ENCODE measurements at regions not wholly inside any gene's neighbourhood (a gene's known extent, or its start where the extent isn't known, plus 50 kb on each side); places are given as distances from the start of the nearest gene placed in this dataset.

DNA sequence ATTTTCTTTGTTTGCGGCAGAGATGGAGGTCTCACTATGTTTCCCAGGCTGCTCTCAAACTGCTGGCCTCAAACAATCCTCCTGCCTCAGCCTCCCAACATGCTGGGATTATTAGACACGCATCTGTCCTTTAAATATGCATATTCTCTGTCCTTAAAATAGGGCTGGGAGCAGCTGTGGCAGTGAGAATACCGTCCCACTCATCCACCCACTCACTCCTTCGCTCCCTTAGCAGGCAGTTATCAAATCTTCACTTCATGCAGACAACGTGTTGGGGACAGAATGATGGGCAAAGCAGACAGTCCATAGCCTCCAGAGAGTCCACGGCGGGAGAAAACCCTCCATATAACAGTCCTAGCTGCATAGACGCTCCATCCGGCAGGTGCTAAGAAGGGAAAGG, 179.4 kb downstream of the ZBTB18 start:
- Histone ChIP-seq H3K9me3 (ENCODE audit: control insufficient read depth, insufficient read depth, low read length) (no peaks in the 10 kb centered on the region), H3K4me1 (ENCODE audit: control insufficient read depth, low read length) (no peaks in the 10 kb centered on the region), H3F3A (ENCODE audit: control insufficient read depth, insufficient read depth) (no peaks in the 10 kb centered on the region), H4K20me1 (ENCODE audit: control insufficient read depth, insufficient read depth, low read depth, low read length) (no peaks in the 10 kb centered on the region), H3K4me2 (ENCODE audit: low read length) (no peak overlapping the region), H3K79me2 (ENCODE audit: control insufficient read depth, low read length) (no peaks in the 10 kb centered on the region), H3K27ac (ENCODE audit: low read depth, low read length) (no peak overlapping the region), H3K9me2 (replicated peaks; ENCODE audit: control insufficient read depth, low read length) (no peaks in the 10 kb centered on the region), H3K4me3 (ENCODE audit: low read length) (no peak overlapping the region), H3K27me3 (ENCODE audit: control insufficient read depth, low read length) (no peaks in the 10 kb centered on the region), H3K36me3 (ENCODE audit: control insufficient read depth, low read length) (no peaks in the 10 kb centered on the region)
- TF ChIP-seq EZH2phosphoT487 (IDR thresholded peaks at IDR 0.05; ENCODE audit: borderline replicate concordance, low read length): no peak
- TF ChIP-seq, protein P1, sequence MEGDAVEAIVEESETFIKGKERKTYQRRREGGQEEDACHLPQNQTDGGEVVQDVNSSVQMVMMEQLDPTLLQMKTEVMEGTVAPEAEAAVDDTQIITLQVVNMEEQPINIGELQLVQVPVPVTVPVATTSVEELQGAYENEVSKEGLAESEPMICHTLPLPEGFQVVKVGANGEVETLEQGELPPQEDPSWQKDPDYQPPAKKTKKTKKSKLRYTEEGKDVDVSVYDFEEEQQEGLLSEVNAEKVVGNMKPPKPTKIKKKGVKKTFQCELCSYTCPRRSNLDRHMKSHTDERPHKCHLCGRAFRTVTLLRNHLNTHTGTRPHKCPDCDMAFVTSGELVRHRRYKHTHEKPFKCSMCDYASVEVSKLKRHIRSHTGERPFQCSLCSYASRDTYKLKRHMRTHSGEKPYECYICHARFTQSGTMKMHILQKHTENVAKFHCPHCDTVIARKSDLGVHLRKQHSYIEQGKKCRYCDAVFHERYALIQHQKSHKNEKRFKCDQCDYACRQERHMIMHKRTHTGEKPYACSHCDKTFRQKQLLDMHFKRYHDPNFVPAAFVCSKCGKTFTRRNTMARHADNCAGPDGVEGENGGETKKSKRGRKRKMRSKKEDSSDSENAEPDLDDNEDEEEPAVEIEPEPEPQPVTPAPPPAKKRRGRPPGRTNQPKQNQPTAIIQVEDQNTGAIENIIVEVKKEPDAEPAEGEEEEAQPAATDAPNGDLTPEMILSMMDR (IDR thresholded peaks at IDR 0.05; ENCODE audit: low read depth, low read length, poor library complexity, severe bottlenecking): no peak

DNA sequence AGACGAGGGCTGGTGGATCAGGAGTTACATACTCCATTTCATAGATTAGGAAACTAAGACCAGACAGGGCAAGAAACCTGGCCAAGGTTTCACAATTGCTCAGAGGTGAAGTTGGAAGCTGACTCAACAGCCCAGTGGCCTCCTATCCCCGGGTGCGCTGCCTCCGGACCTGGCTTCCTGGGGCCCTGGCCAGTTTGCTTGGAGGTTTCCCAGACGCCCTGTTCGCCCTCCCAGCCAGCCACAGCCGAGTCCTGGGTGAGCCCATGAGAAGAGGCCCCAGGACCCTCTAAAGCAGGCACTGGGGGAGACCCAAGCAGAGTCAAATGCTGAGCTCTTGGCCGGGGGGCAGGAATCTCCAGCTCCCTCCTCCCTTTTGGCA, 180.1 kb downstream of the ZBTB18 start:
- Histone ChIP-seq H3K9me3 (ENCODE audit: control insufficient read depth, insufficient read depth, low read length) (no peaks in the 10 kb centered on the region), H4K20me1 (ENCODE audit: control insufficient read depth, insufficient read depth, low read depth, low read length) (no peaks in the 10 kb centered on the region), H3K4me3 (ENCODE audit: low read length) (no peak overlapping the region), H3K9me2 (replicated peaks; ENCODE audit: control insufficient read depth, low read length) (no peaks in the 10 kb centered on the region), H3K27me3 (ENCODE audit: control insufficient read depth, low read length) (no peaks in the 10 kb centered on the region), H3K4me2 (ENCODE audit: low read length) (no peak overlapping the region), H3K36me3 (ENCODE audit: control insufficient read depth, low read length) (no peaks in the 10 kb centered on the region), H3F3A (ENCODE audit: control insufficient read depth, insufficient read depth) (no peaks in the 10 kb centered on the region), H3K4me1 (ENCODE audit: control insufficient read depth, low read length) (no peaks in the 10 kb centered on the region), H3K79me2 (ENCODE audit: control insufficient read depth, low read length) (no peaks in the 10 kb centered on the region), H3K27ac (ENCODE audit: low read depth, low read length) (no peak overlapping the region)
- no peak for TF ChIP-seq EZH2phosphoT487 (IDR thresholded peaks at IDR 0.05; ENCODE audit: borderline replicate concordance, low read length)
- TF ChIP-seq, protein P1 (IDR thresholded peaks at IDR 0.05; ENCODE audit: low read depth, low read length, poor library complexity, severe bottlenecking): no peak

DNA sequence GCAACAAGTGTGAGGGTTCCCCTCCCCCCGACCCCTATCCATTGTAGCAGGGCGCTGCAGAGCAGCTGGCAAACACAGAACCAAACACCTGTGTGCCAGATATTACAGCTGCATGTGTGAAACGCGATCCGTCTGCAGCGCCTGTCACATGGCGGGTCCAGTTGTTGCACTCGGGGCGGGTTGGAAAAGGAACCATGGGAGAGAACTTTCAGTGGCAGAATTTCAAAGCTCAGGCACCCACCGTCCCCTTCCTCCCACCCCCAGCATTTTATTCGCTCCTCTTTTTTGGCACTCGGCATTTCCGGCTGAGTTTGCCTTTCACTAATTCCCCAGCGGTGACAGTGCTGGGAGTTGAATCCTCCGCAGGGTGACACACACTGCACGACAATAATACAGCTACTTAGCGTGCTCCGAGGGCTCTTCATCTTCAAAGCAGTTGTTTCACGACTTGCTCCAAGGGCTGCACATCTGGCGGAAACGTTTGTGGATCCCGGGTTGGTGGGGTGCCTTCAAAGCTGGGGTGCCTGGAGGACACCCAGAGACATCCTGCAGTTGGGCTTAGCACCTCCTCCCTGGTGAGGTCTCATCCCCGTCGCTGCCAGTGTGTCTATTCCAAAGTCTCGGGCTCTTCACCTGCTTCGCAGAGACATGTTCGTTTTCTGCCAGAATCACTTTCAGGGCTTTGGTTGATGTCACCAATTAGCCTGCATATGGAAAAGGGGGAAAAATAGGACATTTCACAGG, 180.7 kb downstream of the ZBTB18 start:
- TF ChIP-seq, protein P1 (IDR thresholded peaks at IDR 0.05; ENCODE audit: low read depth, low read length, poor library complexity, severe bottlenecking): no peak
- no peak for TF ChIP-seq EZH2phosphoT487 (IDR thresholded peaks at IDR 0.05; ENCODE audit: borderline replicate concordance, low read length)
- H3K27ac ChIP-seq (ENCODE audit: low read depth, low read length): no peak overlapping the region
- H3K36me3 ChIP-seq (ENCODE audit: control insufficient read depth, low read length): no peaks in the 10 kb centered on the region
- H4K20me1 ChIP-seq (ENCODE audit: control insufficient read depth, insufficient read depth, low read depth, low read length): no peaks in the 10 kb centered on the region
- H3K79me2 ChIP-seq (ENCODE audit: control insufficient read depth, low read length): no peaks in the 10 kb centered on the region
- H3K27me3 ChIP-seq (ENCODE audit: control insufficient read depth, low read length): no peaks in the 10 kb centered on the region
- H3F3A ChIP-seq (ENCODE audit: control insufficient read depth, insufficient read depth): no peaks in the 10 kb centered on the region
- H3K9me3 ChIP-seq (ENCODE audit: control insufficient read depth, insufficient read depth, low read length): no peaks in the 10 kb centered on the region
- no peak overlapping the region for H3K4me2 ChIP-seq (ENCODE audit: low read length)
- no peaks in the 10 kb centered on the region for H3K9me2 ChIP-seq (replicated peaks; ENCODE audit: control insufficient read depth, low read length)
- no peaks in the 10 kb centered on the region for H3K4me1 ChIP-seq (ENCODE audit: control insufficient read depth, low read length)
- H3K4me3 ChIP-seq (ENCODE audit: low read length): no peak overlapping the region
